GM21825 (cell line): ENCODE measurements at regions not wholly inside any gene's neighbourhood (a gene's known extent, or its start where the extent isn't known, plus 50 kb on each side); places are given as distances from the start of the nearest gene placed in this dataset.
"Not testable (repeated sequence)": the region's sequence is repeated elsewhere in the genome, so short reads cannot be mapped to it uniquely, and the experiment has no call there.

Source experiments
- ATAC-seq: cut with Tn5 transposase; IDR thresholded peaks from one replicate; pipeline ENCODE4 v1.9.1; 2021; ENCODE audit warnings: mild to moderate bottlenecking, moderate library complexity; ENCODE audit not compliant: unreplicated experiment

GRCh38 chr15:62404194-62404985 is 239.3 kb upstream of the C2CD4B start:
- ATAC-seq, result no peak

GRCh38 chr15:62406305-62406891 is 241.3 kb upstream of the C2CD4B start:
- ATAC-seq, result no peak

- no peak for ATAC-seq
These were observed 242.1 kb upstream of the C2CD4B start for GRCh38 chr15:62407216-62407615.

GRCh38 chr15:62407962-62408361 is 242.9 kb upstream of the C2CD4B start:
- ATAC-seq, result no peak

- no peak for ATAC-seq
These were observed 244.4 kb upstream of the C2CD4B start for GRCh38 chr15:62409466-62409865.

- no peak for ATAC-seq
These were observed 247.6 kb upstream of the C2CD4B start for GRCh38 chr15:62412686-62413085.

- no peak for ATAC-seq
These were observed 248.1 kb upstream of the C2CD4B start for GRCh38 chr15:62413153-62413552.

- ATAC-seq, result no peak
These were observed 248.7 kb upstream of the C2CD4B start for GRCh38 chr15:62413786-62414185.

- ATAC-seq, result no peak
These were observed 250.4 kb upstream of the C2CD4B start for GRCh38 chr15:62415498-62415897.

GRCh38 chr15:62416526-62416925 is 251.4 kb upstream of the C2CD4B start:
- no peak for ATAC-seq

- ATAC-seq, result no peak
These were observed 252.4 kb upstream of the C2CD4B start for GRCh38 chr15:62417439-62417838.

GRCh38 chr15:62418496-62418895 is 253.4 kb upstream of the C2CD4B start:
- not testable (repeated sequence) for ATAC-seq

GRCh38 chr15:62419192-62419591 is 254.1 kb upstream of the C2CD4B start:
- ATAC-seq, result no peak

GRCh38 chr15:62420371-62420770 is 255.3 kb upstream of the C2CD4B start:
- not testable (repeated sequence) for ATAC-seq

- ATAC-seq, result no peak
These were observed 256.2 kb upstream of the C2CD4B start for GRCh38 chr15:62421289-62421688.

- no peak for ATAC-seq
These were observed 261.4 kb upstream of the C2CD4B start for GRCh38 chr15:62426387-62426956.

- ATAC-seq, result no peak
These were observed 263.2 kb upstream of the C2CD4B start for GRCh38 chr15:62428259-62428658.

GRCh38 chr15:62428851-62429598 is 263.9 kb upstream of the C2CD4B start:
- no peak for ATAC-seq

- no peak for ATAC-seq
These were observed 265.0 kb upstream of the C2CD4B start for GRCh38 chr15:62430056-62430455.

- ATAC-seq, result no peak
These were observed 265.5 kb upstream of the C2CD4B start for GRCh38 chr15:62430552-62430951.

GRCh38 chr15:62431008-62431797 is 266.1 kb upstream of the C2CD4B start:
- no peak for ATAC-seq
